ENCODE measurements at regions not wholly inside any gene's neighbourhood (a gene's known extent, or its start where the extent isn't known, plus 50 kb on each side); places are given as distances from the start of the nearest gene placed in this dataset.
A peak's percentile ranks its signal among the peaks of the same experiment; 100 is the strongest.

DNA sequence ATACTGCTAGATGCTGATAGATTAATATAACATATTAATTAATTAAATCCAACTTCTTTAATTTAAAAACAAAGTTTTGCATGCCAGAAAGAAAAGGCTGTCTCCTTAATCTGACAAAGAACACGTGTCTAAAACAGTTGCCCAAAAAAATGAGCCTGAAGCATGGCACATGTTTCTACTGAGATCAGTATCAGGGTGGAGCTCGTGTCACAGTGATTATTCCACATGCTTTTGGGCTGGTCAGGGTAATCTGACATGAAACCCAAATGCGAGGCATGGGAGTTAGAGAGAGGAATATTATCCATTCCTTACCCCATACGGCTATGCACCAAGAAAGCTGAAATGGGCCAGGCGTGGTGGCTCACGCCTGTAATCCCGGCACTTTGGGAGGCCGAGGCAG, 79.4 kb upstream of the ADRA2C start:
- H3K36me3 ChIP-seq (replicated peaks in 1 of 2; ENCODE audit: control insufficient read depth in 1 of 2, insufficient read depth in 2 of 2, low read length in 2 of 2), result no peaks in the 10 kb centered on the region
- H3K4me1 ChIP-seq (ENCODE audit: insufficient read depth, low read length), result no peaks in the 10 kb centered on the region
- no peak overlapping the region for H3K4me3 ChIP-seq (replicated peaks in 1 of 3; ENCODE audit: insufficient read depth in 1 of 3, low read depth in 2 of 3, low read length in 3 of 3)
- H3K79me2 ChIP-seq (ENCODE audit: insufficient read depth, low read length), result no peaks in the 10 kb centered on the region
- DNase-seq (ENCODE audit: low spot score) (no peak), FAIRE-seq (no peak), ATAC-seq (no peak)
- 44% methylated on average over 8 of the region's 8 CpGs for WGBS (ENCODE audit: low lambda C conversion rate)
- in situ Hi-C loops (cut with HindIII; ENCODE audit: extremely low pct_ligation_motif_present, low pct_unique_long_range_greater_than_20kb) (no loop called here), intact Hi-C loops (cut with micrococcal nuclease; ENCODE audit: unreplicated experiment) (no loop called here)
- H3K4me2 ChIP-seq (ENCODE audit: low read depth, low read length), result no peak overlapping the region
- H2AFZ ChIP-seq (ENCODE audit: low read length), result no peak overlapping the region
- peaks cover 8 to 69% of the 10 kb centered on the region in 2 experiments for H3K27me3 ChIP-seq (ENCODE audit: control insufficient read depth in 1 of 2, insufficient read depth in 2 of 2, low read length in 2 of 2)
- TF ChIP-seq MNT (IDR thresholded peaks at IDR 0.05) (peak; percentile 77), ZMYM3 (CRISPR knock-in tag; IDR thresholded peaks at IDR 0.05) (no peak)
- H3K9ac ChIP-seq (ENCODE audit: insufficient read depth, low read depth, low read length), result no peak overlapping the region
- POLR2A ChIA-PET, result no interaction called here
- no peaks in the 10 kb centered on the region for H3K9me3 ChIP-seq (ENCODE audit: low read length)
- BruUV-seq (replicated peaks), result no TSS peak
- no peaks in the 10 kb centered on the region for H4K20me1 ChIP-seq (ENCODE audit: insufficient read depth, low read length)
- no peak overlapping the region for H3K27ac ChIP-seq (ENCODE audit: extremely low read length, insufficient read depth, low read length)
- CTCF ChIA-PET (ENCODE audit: low intra/inter-chr PET ratio, low total read pairs), result no interaction called here

DNA sequence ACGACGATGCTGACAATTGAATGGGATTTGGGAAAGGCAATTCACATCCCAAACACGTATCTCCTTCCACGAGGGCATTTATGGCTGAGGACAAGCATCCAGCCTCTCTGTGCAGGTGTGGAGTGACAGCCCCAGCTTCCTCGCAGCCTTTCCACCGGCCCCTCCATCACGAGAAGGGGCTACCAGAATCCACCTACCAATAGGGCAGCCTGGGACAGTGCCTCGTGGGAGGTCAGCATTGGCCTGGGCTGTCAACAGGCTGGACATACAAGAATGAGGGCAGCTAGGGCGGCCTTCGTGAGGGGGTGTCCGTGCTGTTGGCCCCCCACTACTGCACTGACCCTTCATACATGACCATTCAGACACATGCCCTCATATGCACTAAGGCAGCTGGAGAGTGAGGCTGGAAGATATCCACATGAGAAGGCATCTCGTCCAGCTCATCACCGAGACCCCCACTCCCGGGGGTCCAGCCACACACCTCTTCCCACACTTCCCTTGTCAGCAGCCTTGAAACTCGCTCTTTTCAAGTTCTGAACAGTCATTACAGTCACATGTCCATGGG, 81.0 kb upstream of the ADRA2C start:
- TF ChIP-seq ZNF629 (CRISPR knock-in tag; conservative IDR thresholded peaks at IDR 0.05), result no peak
- TF ChIP-seq FOXP4 (CRISPR knock-in tag; IDR thresholded peaks at IDR 0.05), result no peak
- TF ChIP-seq, protein P1, sequence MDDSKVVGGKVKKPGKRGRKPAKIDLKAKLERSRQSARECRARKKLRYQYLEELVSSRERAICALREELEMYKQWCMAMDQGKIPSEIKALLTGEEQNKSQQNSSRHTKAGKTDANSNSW (CRISPR knock-in tag; IDR thresholded peaks at IDR 0.05; ENCODE audit: borderline replicate concordance), result no peak
- TF ChIP-seq ZNF329 (CRISPR knock-in tag; IDR thresholded peaks at IDR 0.05; ENCODE audit: low read depth), result no peak
- no peak for TF ChIP-seq MAF1 (CRISPR knock-in tag; IDR thresholded peaks at IDR 0.05; ENCODE audit: borderline replicate concordance)
- WGBS (ENCODE audit: low lambda C conversion rate), result 18% methylated on average over 11 of the region's 15 CpGs
- no peak overlapping the region for H3K27ac ChIP-seq (ENCODE audit: extremely low read length, insufficient read depth, low read length)
- peaks cover 6 to 62% of the 10 kb centered on the region in 2 experiments for H3K27me3 ChIP-seq (ENCODE audit: control insufficient read depth in 1 of 2, insufficient read depth in 2 of 2, low read length in 2 of 2)
- H3K4me2 ChIP-seq (ENCODE audit: low read depth, low read length), result no peak overlapping the region
- no peak for FAIRE-seq
- no peak overlapping the region for H3K9ac ChIP-seq (ENCODE audit: insufficient read depth, low read depth, low read length)
- POLR2A ChIA-PET, result no interaction called here
- BruUV-seq (replicated peaks), result no TSS peak
- intact Hi-C loops (cut with micrococcal nuclease; ENCODE audit: unreplicated experiment) (no loop called here), in situ Hi-C loops (cut with HindIII; ENCODE audit: extremely low pct_ligation_motif_present, low pct_unique_long_range_greater_than_20kb) (no loop called here)
- H3K4me3 ChIP-seq (replicated peaks in 1 of 3; ENCODE audit: insufficient read depth in 1 of 3, low read depth in 2 of 3, low read length in 3 of 3), result no peak overlapping the region
- CTCF ChIA-PET (ENCODE audit: low intra/inter-chr PET ratio, low total read pairs), result no interaction called here
- no peak for ATAC-seq
- no peak for DNase-seq (ENCODE audit: low spot score)
- H3K79me2 ChIP-seq (ENCODE audit: insufficient read depth, low read length), result no peaks in the 10 kb centered on the region
- H4K20me1 ChIP-seq (ENCODE audit: insufficient read depth, low read length), result no peaks in the 10 kb centered on the region
- no peaks in the 10 kb centered on the region for H3K36me3 ChIP-seq (replicated peaks in 1 of 2; ENCODE audit: control insufficient read depth in 1 of 2, insufficient read depth in 2 of 2, low read length in 2 of 2)
- H3K4me1 ChIP-seq (ENCODE audit: insufficient read depth, low read length), result no peaks in the 10 kb centered on the region
- no peak overlapping the region for H2AFZ ChIP-seq (ENCODE audit: low read length)
- H3K9me3 ChIP-seq (ENCODE audit: low read length), result no peaks in the 10 kb centered on the region
